HEK293 (cell line): ENCODE measurements at regions not wholly inside any gene's neighbourhood (a gene's known extent, or its start where the extent isn't known, plus 50 kb on each side); places are given as distances from the start of the nearest gene placed in this dataset.
"Not testable (repeated sequence)": the region's sequence is repeated elsewhere in the genome, so short reads cannot be mapped to it uniquely, and the experiment has no call there.

Experiments used
- CTCF ChIA-PET: fragments of 350-600 bp; formaldehyde crosslinking; extraction: SDS; loops from one replicate; lab custom pipeline; 2021; ENCODE audit warnings: antibody characterized with exemption; lab: Yijun Ruan, JAX
- POLR2A ChIA-PET: fragments of 300-600 bp; formaldehyde crosslinking; extraction: SDS; loops from one replicate; lab custom pipeline; 2020; ENCODE audit warnings: antibody characterized with exemption, inconsistent platforms; lab: Yijun Ruan, JAX
- H3K27ac ChIP-seq: fragments of 200-500 bp; sonication (Bioruptor generic); 2 replicates; pipeline ENCODE4 v1.5.1; 2014; ENCODE audit warnings: low read depth, low read length, control low read depth, inconsistent platforms; ENCODE audit errors: extremely low read depth
- H3K36me3 ChIP-seq, 2 experiments: fragments of 200-500 bp in 1 of 2; sonication (Bioruptor generic) in 1 of 2; 1 replicate in 1 of 2; 2 replicates in 1 of 2; pipeline ENCODE4 v1.5.1; 2014 to 2017; ENCODE audit warnings: inconsistent platforms in 2 of 2, low read length in 2 of 2; ENCODE audit not compliant: control insufficient read depth in 2 of 2, insufficient read depth in 1 of 2
- H3K4me1 ChIP-seq: fragments of 200-500 bp; sonication (Bioruptor generic); 2 replicates; pipeline ENCODE4 v1.5.1; 2014; ENCODE audit warnings: mild to moderate bottlenecking, low read length, inconsistent platforms; ENCODE audit not compliant: control insufficient read depth, insufficient read depth
- H3K4me3 ChIP-seq: 2 replicates; pipeline ENCODE4 v1.5.1; 2011; ENCODE audit warnings: low read depth, mild to moderate bottlenecking, control low read depth, low read length, moderate library complexity
- H3K9me3 ChIP-seq: fragments of 200-500 bp; sonication (Bioruptor generic); 2 replicates; pipeline ENCODE4 v1.5.1; 2014; ENCODE audit warnings: low read depth, low read length, inconsistent platforms; ENCODE audit not compliant: control insufficient read depth, insufficient read depth
- BCL11B ChIP-seq: fragments of 450-650 bp; formaldehyde crosslinking; IDR thresholded peaks from 2 replicates; pipeline ENCODE4 v1.5.1; 2016; ENCODE audit warnings: low read depth, missing biosample characterization, missing genetic modification characterization
- GFI1B ChIP-seq: fragments of 450-650 bp; formaldehyde crosslinking; IDR thresholded peaks from 2 replicates; pipeline ENCODE4 v1.5.1; 2016; ENCODE audit warnings: missing biosample characterization, missing genetic modification characterization
- GLI2 ChIP-seq: fragments of 450-650 bp; formaldehyde crosslinking; IDR thresholded peaks from 2 replicates; pipeline ENCODE4; 2017; ENCODE audit warnings: missing biosample characterization, missing genetic modification characterization, low read depth, borderline replicate concordance
- GLI4 ChIP-seq: fragments of 450-650 bp; formaldehyde crosslinking; IDR thresholded peaks from 2 replicates; pipeline ENCODE4 v1.5.1; 2016; ENCODE audit warnings: missing biosample characterization, missing genetic modification characterization
- HOXD13 ChIP-seq: sonication (generic); formaldehyde crosslinking; IDR thresholded peaks from 2 replicates; pipeline ENCODE4 v1.8.0; 2022; ENCODE audit warnings: missing genetic modification reagents, borderline replicate concordance
- KLF16 ChIP-seq: fragments of 450-650 bp; formaldehyde crosslinking; IDR thresholded peaks from 2 replicates; pipeline ENCODE4 v1.5.1; 2017; ENCODE audit warnings: missing biosample characterization, missing genetic modification characterization
- SCRT2 ChIP-seq: fragments of 450-650 bp; formaldehyde crosslinking; IDR thresholded peaks from 2 replicates; pipeline ENCODE4 v1.5.1; 2016; ENCODE audit warnings: missing biosample characterization, missing genetic modification characterization
- ZBTB10 ChIP-seq: fragments of 450-650 bp; formaldehyde crosslinking; IDR thresholded peaks from 2 replicates; pipeline ENCODE4 v1.5.1; 2016; ENCODE audit warnings: missing biosample characterization, missing genetic modification characterization
- ZFHX2 ChIP-seq: fragments of 450-650 bp; formaldehyde crosslinking; conservative IDR thresholded peaks from 2 replicates; pipeline ENCODE4 v1.5.1; 2016; ENCODE audit warnings: missing biosample characterization, missing genetic modification characterization
- ZNF112 ChIP-seq: fragments of 450-650 bp; formaldehyde crosslinking; IDR thresholded peaks from 2 replicates; pipeline ENCODE4 v1.5.0; 2017; ENCODE audit warnings: missing biosample characterization, missing genetic modification characterization
- ZNF248 ChIP-seq: fragments of 450-650 bp; formaldehyde crosslinking; IDR thresholded peaks from 2 replicates; pipeline ENCODE4 v1.5.1; 2017; ENCODE audit warnings: missing biosample characterization, missing genetic modification characterization
- ZNF26 ChIP-seq: fragments of 450-650 bp; formaldehyde crosslinking; IDR thresholded peaks from 2 replicates; pipeline ENCODE4 v1.5.1; 2016; ENCODE audit warnings: missing biosample characterization, missing genetic modification characterization
- ZNF274 ChIP-seq, 2 experiments: fragments of 200-500 bp in 1 of 2; fragments of 450-650 bp in 1 of 2; sonication (Bioruptor generic) in 1 of 2; formaldehyde crosslinking in 1 of 2; IDR thresholded peaks; 2 replicates each; pipeline versions ENCODE4 v1.5.1 to v1.6.1; 2014 to 2016; ENCODE audit warnings: borderline replicate concordance in 1 of 2, inconsistent platforms in 1 of 2, low read length in 1 of 2, missing biosample characterization in 1 of 2, missing genetic modification characterization in 1 of 2
- ZNF311 ChIP-seq: fragments of 450-650 bp; formaldehyde crosslinking; IDR thresholded peaks from 2 replicates; pipeline ENCODE4 v1.5.1; 2017; ENCODE audit warnings: missing biosample characterization, missing genetic modification characterization, borderline replicate concordance
- ZNF37A ChIP-seq: fragments of 450-650 bp; IDR thresholded peaks from 2 replicates; pipeline ENCODE4 v1.5.1; 2018; ENCODE audit warnings: missing biosample characterization, missing genetic modification characterization
- ZNF416 ChIP-seq: fragments of 450-650 bp; formaldehyde crosslinking; IDR thresholded peaks from 2 replicates; pipeline ENCODE4 v1.5.1; 2016; ENCODE audit warnings: missing biosample characterization, missing genetic modification characterization
- ZNF501 ChIP-seq: fragments of 450-650 bp; formaldehyde crosslinking; IDR thresholded peaks from 2 replicates; pipeline ENCODE4 v1.5.1; 2016; ENCODE audit warnings: missing biosample characterization, missing genetic modification characterization
- ZNF530 ChIP-seq: fragments of 450-650 bp; formaldehyde crosslinking; IDR thresholded peaks from 2 replicates; pipeline ENCODE4 v1.5.1; 2016; ENCODE audit warnings: low read depth, missing biosample characterization, missing genetic modification characterization
- ZNF548 ChIP-seq: fragments of 450-650 bp; formaldehyde crosslinking; IDR thresholded peaks from 2 replicates; pipeline ENCODE4 v1.5.1; 2016; ENCODE audit warnings: missing biosample characterization, missing genetic modification characterization
- ZNF549 ChIP-seq: fragments of 450-650 bp; IDR thresholded peaks from 2 replicates; pipeline ENCODE4 v1.5.1; 2018; ENCODE audit warnings: missing biosample characterization, missing genetic modification characterization, mild to moderate bottlenecking, inconsistent platforms, moderate library complexity
- ZNF558 ChIP-seq: fragments of 450-650 bp; formaldehyde crosslinking; IDR thresholded peaks from 2 replicates; pipeline ENCODE4 v1.5.1; 2016; ENCODE audit warnings: missing biosample characterization, missing genetic modification characterization
- ZNF623 ChIP-seq: fragments of 450-650 bp; formaldehyde crosslinking; IDR thresholded peaks from 2 replicates; pipeline ENCODE4 v1.5.1; 2016; ENCODE audit warnings: missing biosample characterization, missing genetic modification characterization
- ZNF658 ChIP-seq: fragments of 450-650 bp; formaldehyde crosslinking; IDR thresholded peaks from 2 replicates; pipeline ENCODE4; 2016; ENCODE audit warnings: missing biosample characterization, missing genetic modification characterization
- ZNF660 ChIP-seq: fragments of 450-650 bp; IDR thresholded peaks from 2 replicates; pipeline ENCODE4 v1.5.1; 2018; ENCODE audit warnings: missing biosample characterization, mild to moderate bottlenecking, missing genetic modification characterization
- ZNF704 ChIP-seq: fragments of 450-650 bp; formaldehyde crosslinking; IDR thresholded peaks from 2 replicates; pipeline ENCODE4 v1.5.1; 2016; ENCODE audit warnings: missing biosample characterization, missing genetic modification characterization
- ZNF76 ChIP-seq: fragments of 450-650 bp; formaldehyde crosslinking; IDR thresholded peaks from 2 replicates; pipeline ENCODE4; 2016; ENCODE audit warnings: low read depth, missing biosample characterization, missing genetic modification characterization, borderline replicate concordance
- ZNF785 ChIP-seq: fragments of 450-650 bp; formaldehyde crosslinking; IDR thresholded peaks from 2 replicates; pipeline ENCODE4 v1.5.1; 2016; ENCODE audit warnings: missing biosample characterization, missing genetic modification characterization
- ZSCAN18 ChIP-seq: fragments of 450-650 bp; formaldehyde crosslinking; IDR thresholded peaks from 2 replicates; pipeline ENCODE4 v1.5.1; 2016; ENCODE audit warnings: missing biosample characterization, missing genetic modification characterization
- ZXDB ChIP-seq: fragments of 450-650 bp; formaldehyde crosslinking; IDR thresholded peaks from 2 replicates; pipeline ENCODE4 v1.5.1; 2016; ENCODE audit warnings: missing biosample characterization, missing genetic modification characterization

- H3K4me3 ChIP-seq: no peak overlapping the region
- no peaks in the 10 kb centered on the region for H3K4me1 ChIP-seq
- POLR2A ChIA-PET: no interaction called here
- H3K9me3 ChIP-seq: no peaks in the 10 kb centered on the region
- TF ChIP-seq KLF16 (no peak), ZNF311 (tag by site-specific recombination) (no peak), GLI4 (no peak), ZSCAN18 (no peak), ZNF248 (tag by site-specific recombination) (no peak), ZNF660 (tag by site-specific recombination) (no peak), BCL11B (tag by site-specific recombination) (no peak), ZFHX2 (tag by site-specific recombination) (no peak), ZNF26 (tag by site-specific recombination) (no peak), ZNF704 (tag by site-specific recombination) (no peak), ZNF785 (no peak), ZNF112 (no peak), ZNF558 (tag by site-specific recombination) (no peak), ZNF658 (tag by site-specific recombination) (no peak), GFI1B (tag by site-specific recombination) (no peak)
- TF ChIP-seq, all 188 proteins: peak for 0
- CTCF ChIA-PET: no interaction called here
- Histone ChIP-seq H3K27ac (no peak overlapping the region), H3K36me3 (no peaks in the 10 kb centered on the region)
Observed at GRCh38 chr1:187999973-188000372, 1171.2 kb downstream of the PLA2G4A start.

- H3K27ac ChIP-seq, H3K4me1 ChIP-seq, H3K36me3 ChIP-seq, H3K9me3 ChIP-seq, CTCF ChIA-PET, POLR2A ChIA-PET, H3K4me3 ChIP-seq: not testable (repeated sequence)
Observed at GRCh38 chr1:188003687-188004086, 1174.9 kb downstream of the PLA2G4A start.

GRCh38 chr1:188004849-188005248, 1176.1 kb downstream of the PLA2G4A start:
- Histone ChIP-seq H3K9me3 (no peaks in the 10 kb centered on the region), H3K27ac (no peak overlapping the region), H3K36me3 (no peaks in the 10 kb centered on the region), H3K4me1 (no peaks in the 10 kb centered on the region), H3K4me3 (no peak overlapping the region)
- CTCF ChIA-PET: no interaction called here
- POLR2A ChIA-PET: no interaction called here
- TF ChIP-seq ZXDB: no peak
- TF ChIP-seq ZNF548: no peak
- no peak for TF ChIP-seq ZNF623 (tag by site-specific recombination)
- TF ChIP-seq ZNF76 (tag by site-specific recombination): no peak
- TF ChIP-seq SCRT2 (tag by site-specific recombination): no peak
- TF ChIP-seq ZNF549 (tag by site-specific recombination): no peak
- TF ChIP-seq ZNF501 (tag by site-specific recombination): no peak
- TF ChIP-seq ZBTB10: no peak
- TF ChIP-seq ZNF37A: no peak
- no peak for TF ChIP-seq ZNF530
- no peak for TF ChIP-seq ZNF416
- no peak for TF ChIP-seq HOXD13 (CRISPR knock-in tag)
- no peak for TF ChIP-seq ZNF274 (IDR thresholded peaks at IDR 0.05; ENCODE audit: low read length)
- TF ChIP-seq ZNF274 (tag by site-specific recombination; IDR thresholded peaks at IDR 0.05; ENCODE audit: borderline replicate concordance): no peak
- no peak for TF ChIP-seq GLI2 (tag by site-specific recombination)
